Breast epithelium (tissue), 3 donors: ENCODE measurements at regions not wholly inside any gene's neighbourhood (a gene's known extent, or its start where the extent isn't known, plus 50 kb on each side); places are given as distances from the start of the nearest gene placed in this dataset.

Source experiments
- POLR2A ChIP-seq: fragments of 450-650 bp; IDR thresholded peaks from one replicate; pipeline ENCODE4 v1.6.1; 2016; ENCODE audit warnings: antibody characterized with exemption, mild to moderate bottlenecking, moderate library complexity
- POLR2AphosphoS5 ChIP-seq, 3 donors: sonication (generic); formaldehyde crosslinking; IDR thresholded peaks; one replicate each; pipeline ENCODE4 v1.6.1; 2017; ENCODE audit warnings: antibody characterized with exemption in 3 of 3
- TF ChIP-seq, protein P1 (sequence below), 3 donors: fragments of 450-650 bp; IDR thresholded peaks; one replicate each; pipeline ENCODE4 v1.5.1; 2016 to 2017; ENCODE audit warnings: antibody characterized with exemption in 3 of 3, mild to moderate bottlenecking in 3 of 3, moderate library complexity in 3 of 3

GRCh38 chr3:118587037-118587741 lies 447.5 kb downstream of the IGSF11 start:
- TF ChIP-seq, protein P1, sequence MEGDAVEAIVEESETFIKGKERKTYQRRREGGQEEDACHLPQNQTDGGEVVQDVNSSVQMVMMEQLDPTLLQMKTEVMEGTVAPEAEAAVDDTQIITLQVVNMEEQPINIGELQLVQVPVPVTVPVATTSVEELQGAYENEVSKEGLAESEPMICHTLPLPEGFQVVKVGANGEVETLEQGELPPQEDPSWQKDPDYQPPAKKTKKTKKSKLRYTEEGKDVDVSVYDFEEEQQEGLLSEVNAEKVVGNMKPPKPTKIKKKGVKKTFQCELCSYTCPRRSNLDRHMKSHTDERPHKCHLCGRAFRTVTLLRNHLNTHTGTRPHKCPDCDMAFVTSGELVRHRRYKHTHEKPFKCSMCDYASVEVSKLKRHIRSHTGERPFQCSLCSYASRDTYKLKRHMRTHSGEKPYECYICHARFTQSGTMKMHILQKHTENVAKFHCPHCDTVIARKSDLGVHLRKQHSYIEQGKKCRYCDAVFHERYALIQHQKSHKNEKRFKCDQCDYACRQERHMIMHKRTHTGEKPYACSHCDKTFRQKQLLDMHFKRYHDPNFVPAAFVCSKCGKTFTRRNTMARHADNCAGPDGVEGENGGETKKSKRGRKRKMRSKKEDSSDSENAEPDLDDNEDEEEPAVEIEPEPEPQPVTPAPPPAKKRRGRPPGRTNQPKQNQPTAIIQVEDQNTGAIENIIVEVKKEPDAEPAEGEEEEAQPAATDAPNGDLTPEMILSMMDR (IDR thresholded peaks at IDR 0.05): no peak
- TF ChIP-seq POLR2A (no peak), POLR2AphosphoS5 (IDR thresholded peaks at IDR 0.05) (no peak)
